Naive B cell (primary cell): ENCODE measurements at regions not wholly inside any gene's neighbourhood (a gene's known extent, or its start where the extent isn't known, plus 50 kb on each side); places are given as distances from the start of the nearest gene placed in this dataset.
"Not testable (repeated sequence)": the region's sequence is repeated elsewhere in the genome, so short reads cannot be mapped to it uniquely, and the experiment has no call there.

Experiments used
- ATAC-seq, 2 donors: fragments of 150-1000 bp; cut with Tn5 transposase; 2 replicates each; pipeline ENCODE4 v1.10.0; 2021; ENCODE audit warnings: low read depth in 2 of 2, mild to moderate bottlenecking in 2 of 2, moderate library complexity in 2 of 2
- DNase-seq: peaks from one replicate; pipeline ENCODE4 v3.0.0; 2022
- H3K27ac Mint-ChIP-seq, 6 donors: one replicate each; pipeline ENCODE4 v1.8.0; 2020 to 2022; ENCODE audit warnings: mild to moderate bottlenecking in 6 of 6, mixed read lengths in 6 of 6, moderate library complexity in 5 of 6, inconsistent platforms in 2 of 6
- H3K27me3 Mint-ChIP-seq, 3 donors: one replicate each; pipeline ENCODE4 v1.8.0; 2021 to 2022; ENCODE audit warnings: mixed read lengths in 3 of 3, mild to moderate bottlenecking in 1 of 3
- H3K36me3 Mint-ChIP-seq, 2 donors: one replicate each; pipeline ENCODE4 v1.8.0; 2020 to 2022; ENCODE audit warnings: mixed read lengths in 2 of 2, inconsistent platforms in 1 of 2, mild to moderate bottlenecking in 1 of 2
- H3K4me1 Mint-ChIP-seq, 3 donors: one replicate each; pipeline ENCODE4 v1.8.0; 2020 to 2022; ENCODE audit warnings: mixed read lengths in 3 of 3, inconsistent platforms in 1 of 3, mild to moderate bottlenecking in 1 of 3, moderate library complexity in 1 of 3
- H3K4me3 Mint-ChIP-seq, 8 donors: one replicate each; pipeline ENCODE4 v1.8.0; 2020 to 2022; ENCODE audit warnings: mild to moderate bottlenecking in 8 of 8, mixed read lengths in 8 of 8, moderate library complexity in 8 of 8, inconsistent platforms in 2 of 8
- H3K9me3 Mint-ChIP-seq, 7 donors: one replicate each; pipeline ENCODE4 v1.8.0; 2020 to 2022; ENCODE audit warnings: mixed read lengths in 7 of 7, mild to moderate bottlenecking in 5 of 7, inconsistent platforms in 2 of 7, moderate library complexity in 1 of 7

DNA sequence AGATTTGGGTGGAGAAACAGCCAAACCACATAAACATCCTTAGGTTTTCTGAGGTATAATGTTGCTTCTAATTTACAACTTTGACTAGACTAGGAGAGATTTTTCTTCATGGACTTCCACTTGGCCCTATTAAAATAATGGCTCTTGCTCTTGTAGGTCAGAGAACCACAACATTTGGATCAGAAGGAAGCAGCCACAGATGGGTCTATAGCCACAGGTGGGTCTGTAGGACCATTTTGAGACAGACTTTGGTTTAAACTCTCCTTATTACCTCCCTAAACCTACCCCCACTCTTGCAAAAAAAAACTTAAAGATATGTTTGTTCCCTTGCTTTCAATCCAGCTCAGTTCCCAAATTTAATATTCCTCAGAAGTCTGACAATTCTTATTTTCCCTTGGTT, 1260.8 kb downstream of the GATA3 start:
- Mint-ChIP-seq H3K27me3 (peaks cover 0 to 10% (median 5%) of the 10 kb centered on the region in 3 donors), H3K4me3 (no peak overlapping the region), H3K9me3 (no peaks in the 10 kb centered on the region), H3K27ac (no peak overlapping the region), H3K4me1 (peaks cover 0 to 3% (median 0%) of the 10 kb centered on the region in 3 donors), H3K36me3 (no peaks in the 10 kb centered on the region)
- ATAC-seq (no peak), DNase-seq (no peak)

DNA sequence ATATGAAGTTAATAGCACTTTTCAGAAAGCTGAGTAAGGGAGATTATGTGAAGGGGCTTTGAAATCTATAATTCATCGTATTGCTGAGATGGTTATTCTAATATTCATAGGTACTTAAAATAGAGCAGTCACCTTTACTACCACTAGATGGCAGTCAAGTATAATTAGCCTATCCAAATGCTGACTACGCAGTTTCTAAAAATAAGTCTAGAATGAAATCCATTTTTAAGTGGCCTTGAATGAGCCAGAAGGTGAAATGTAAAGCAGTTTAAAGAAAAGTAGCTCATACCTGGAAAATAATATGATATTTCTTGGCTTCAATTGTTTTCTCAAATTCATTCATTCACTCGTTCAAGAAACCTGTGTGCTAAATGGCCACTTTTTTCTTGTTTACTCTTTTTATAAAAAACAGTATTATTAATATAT, 1277.1 kb downstream of the GATA3 start:
- DNase-seq (peak; percentile 24), ATAC-seq (peak; percentile 25 to 37)
- no peaks in the 10 kb centered on the region for H3K4me1 Mint-ChIP-seq
- H3K9me3 Mint-ChIP-seq: no peaks in the 10 kb centered on the region
- no peaks in the 10 kb centered on the region for H3K36me3 Mint-ChIP-seq
- H3K27me3 Mint-ChIP-seq: peaks cover 16 to 39% (median 24%) of the 10 kb centered on the region in 3 donors
- H3K4me3 Mint-ChIP-seq: no peak overlapping the region
- H3K27ac Mint-ChIP-seq: no peak overlapping the region

DNA sequence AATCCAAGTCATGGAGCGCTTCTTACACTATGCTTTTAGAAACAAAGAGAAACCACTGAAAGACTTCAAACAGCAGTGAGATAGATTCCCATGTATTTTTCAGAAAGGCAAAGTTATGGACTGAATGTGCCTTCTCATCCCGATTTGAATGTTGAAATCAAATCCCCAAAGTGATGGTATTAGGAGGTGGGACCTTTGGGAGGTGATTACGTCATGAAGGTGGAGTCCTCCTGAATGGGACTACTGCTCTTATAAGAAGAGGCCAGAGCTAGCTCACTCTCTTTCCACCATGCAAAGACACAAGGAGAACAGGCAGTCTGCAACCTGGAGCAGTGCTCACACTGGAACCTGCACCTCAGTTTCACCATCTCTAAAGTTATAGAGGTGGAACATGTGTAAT, 1279.8 kb downstream of the GATA3 start:
- no peaks in the 10 kb centered on the region for H3K36me3 Mint-ChIP-seq
- H3K27ac Mint-ChIP-seq: no peak overlapping the region
- DNase-seq (no peak), ATAC-seq (no peak)
- H3K9me3 Mint-ChIP-seq: no peaks in the 10 kb centered on the region
- peaks cover 11 to 29% (median 24%) of the 10 kb centered on the region in 3 donors for H3K27me3 Mint-ChIP-seq
- no peak overlapping the region for H3K4me3 Mint-ChIP-seq
- H3K4me1 Mint-ChIP-seq: no peaks in the 10 kb centered on the region

DNA sequence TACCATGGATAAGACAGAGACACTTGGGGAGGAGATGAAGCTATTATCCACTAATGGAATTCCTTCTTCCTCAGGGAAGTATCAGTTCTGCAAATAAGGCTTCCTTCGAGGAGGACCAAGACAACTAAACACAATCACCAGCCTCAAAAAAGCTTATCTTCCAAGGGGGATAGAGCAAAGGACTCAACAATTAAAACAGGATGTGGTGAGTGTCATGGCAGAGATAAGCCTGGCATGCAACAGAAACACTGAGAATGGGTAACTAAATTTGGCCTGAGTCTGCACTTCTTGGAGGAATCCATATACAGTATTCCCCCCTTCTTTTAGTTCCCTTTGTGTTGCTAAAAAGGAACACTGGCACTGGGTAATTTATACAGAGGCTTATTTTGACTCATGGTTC, 1285.2 kb downstream of the GATA3 start:
- no peaks in the 10 kb centered on the region for H3K9me3 Mint-ChIP-seq
- H3K36me3 Mint-ChIP-seq: no peaks in the 10 kb centered on the region
- DNase-seq (no peak), ATAC-seq (no peak)
- no peak overlapping the region for H3K27ac Mint-ChIP-seq
- no peak overlapping the region for H3K4me3 Mint-ChIP-seq
- H3K27me3 Mint-ChIP-seq: peaks cover 5 to 16% (median 13%) of the 10 kb centered on the region in 3 donors
- no peaks in the 10 kb centered on the region for H3K4me1 Mint-ChIP-seq

DNA sequence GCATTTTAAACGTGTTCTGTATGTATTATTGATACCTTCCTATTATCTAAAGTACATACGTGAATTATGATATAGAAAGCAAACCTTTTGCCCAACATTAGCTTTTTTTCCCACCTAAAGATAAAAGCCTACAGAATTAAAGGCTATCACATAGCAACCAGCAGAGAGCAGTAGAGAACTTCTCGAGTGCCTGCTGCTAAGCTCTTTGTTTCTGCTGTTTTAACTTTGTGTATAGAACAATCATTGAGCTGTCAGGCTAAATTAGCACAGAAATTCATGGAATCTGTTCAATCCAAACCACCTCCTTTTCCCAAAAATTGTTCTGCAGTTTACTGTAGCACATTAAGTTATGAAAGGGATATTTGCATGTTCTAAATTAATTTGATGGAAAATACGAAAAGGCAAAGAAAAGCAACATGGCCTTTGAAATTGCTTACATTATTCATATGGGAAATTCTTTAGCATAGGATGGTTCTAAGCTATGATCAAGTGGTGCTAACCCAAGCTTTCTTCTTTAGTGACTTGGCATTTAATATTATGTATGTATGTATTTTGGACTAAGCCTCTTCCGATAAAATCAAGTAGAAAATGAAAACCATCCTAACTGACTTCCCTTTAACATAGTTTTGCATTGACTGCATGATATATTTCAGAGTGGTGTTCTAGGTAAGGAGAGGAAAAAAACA, 1288.5 kb downstream of the GATA3 start:
- H3K36me3 Mint-ChIP-seq: no peaks in the 10 kb centered on the region
- no peak for ATAC-seq
- peaks cover 5 to 16% (median 8%) of the 10 kb centered on the region in 3 donors for H3K27me3 Mint-ChIP-seq
- no peak for DNase-seq
- H3K4me1 Mint-ChIP-seq: no peaks in the 10 kb centered on the region
- H3K4me3 Mint-ChIP-seq: no peak overlapping the region
- no peak overlapping the region for H3K27ac Mint-ChIP-seq
- H3K9me3 Mint-ChIP-seq: peaks cover 0 to 21% (median 7%) of the 10 kb centered on the region in 7 donors

DNA sequence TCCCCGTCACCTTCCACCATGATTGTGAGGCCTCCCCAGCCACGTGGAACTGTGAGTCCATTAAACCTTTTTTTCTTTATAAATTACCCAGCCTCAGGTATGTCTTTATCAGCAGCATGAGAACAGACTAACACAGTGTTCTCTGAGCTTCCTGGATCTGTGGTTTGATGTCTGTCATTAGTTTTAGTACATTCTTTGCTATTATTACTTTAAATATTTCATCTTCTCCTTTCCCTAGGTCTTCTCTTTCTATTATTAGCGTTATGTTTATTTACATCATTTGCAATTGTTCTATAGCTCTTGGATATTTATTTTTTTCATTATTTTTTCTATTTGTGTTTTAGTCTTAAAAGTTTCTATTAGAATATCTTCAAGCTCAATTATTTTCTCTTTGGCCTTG, 1293.4 kb downstream of the GATA3 start:
- not testable (repeated sequence) for ATAC-seq, DNase-seq, H3K27ac Mint-ChIP-seq, H3K36me3 Mint-ChIP-seq, H3K4me1 Mint-ChIP-seq, H3K4me3 Mint-ChIP-seq
- peaks cover 9 to 14% (median 12%) of the 10 kb centered on the region in 3 donors for H3K27me3 Mint-ChIP-seq
- H3K9me3 Mint-ChIP-seq: peaks cover 2 to 24% (median 8%) of the 10 kb centered on the region in 7 donors

DNA sequence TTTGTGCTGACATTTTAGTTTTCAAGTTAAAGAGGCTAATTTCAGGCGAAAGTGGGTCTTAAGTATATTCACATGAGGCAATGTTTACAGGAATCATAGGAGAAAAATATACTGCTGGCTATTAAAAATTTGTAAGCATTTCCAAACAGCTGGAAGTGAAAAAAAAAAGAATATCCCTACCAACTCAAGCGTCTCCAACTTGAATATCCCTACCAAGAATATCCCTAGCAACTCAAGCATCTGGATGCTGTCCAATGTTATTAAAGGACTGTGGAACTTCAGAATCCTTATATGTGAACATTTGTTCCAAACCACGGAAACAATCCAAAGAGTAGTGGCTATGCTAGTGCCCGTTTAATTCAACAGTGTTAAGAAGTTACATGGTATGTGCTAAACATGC, 1303.0 kb downstream of the GATA3 start:
- no peak overlapping the region for H3K4me3 Mint-ChIP-seq
- H3K9me3 Mint-ChIP-seq: peaks cover 0 to 14% (median 4%) of the 10 kb centered on the region in 7 donors
- no peaks in the 10 kb centered on the region for H3K4me1 Mint-ChIP-seq
- H3K36me3 Mint-ChIP-seq: no peaks in the 10 kb centered on the region
- ATAC-seq: no peak
- no peak for DNase-seq
- H3K27me3 Mint-ChIP-seq: no peaks in the 10 kb centered on the region
- H3K27ac Mint-ChIP-seq: no peak overlapping the region

DNA sequence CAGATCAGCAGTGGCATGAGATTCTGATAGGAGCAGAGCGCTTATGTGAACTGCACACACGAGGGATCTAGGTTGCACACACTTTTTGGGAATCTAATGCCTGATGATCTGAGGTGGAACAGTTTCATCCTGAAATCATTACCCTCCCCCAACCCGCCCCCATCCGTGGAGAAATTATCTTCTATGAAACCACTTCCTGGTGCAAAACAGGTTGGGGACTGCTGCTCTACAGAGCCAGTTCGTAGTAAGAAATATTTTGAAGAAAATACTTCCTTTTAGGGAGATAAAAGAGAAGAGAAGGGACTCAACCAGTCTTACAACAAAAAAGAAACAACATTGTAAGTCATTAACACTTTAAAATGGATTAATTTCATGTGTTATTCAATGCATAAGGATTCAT, 1308.2 kb downstream of the GATA3 start:
- Mint-ChIP-seq H3K9me3 (peaks cover 0 to 7% (median 0%) of the 10 kb centered on the region in 7 donors), H3K27ac (no peak overlapping the region), H3K27me3 (no peaks in the 10 kb centered on the region), H3K4me1 (no peaks in the 10 kb centered on the region), H3K36me3 (no peaks in the 10 kb centered on the region), H3K4me3 (no peak overlapping the region)
- no peak for ATAC-seq
- no peak for DNase-seq

DNA sequence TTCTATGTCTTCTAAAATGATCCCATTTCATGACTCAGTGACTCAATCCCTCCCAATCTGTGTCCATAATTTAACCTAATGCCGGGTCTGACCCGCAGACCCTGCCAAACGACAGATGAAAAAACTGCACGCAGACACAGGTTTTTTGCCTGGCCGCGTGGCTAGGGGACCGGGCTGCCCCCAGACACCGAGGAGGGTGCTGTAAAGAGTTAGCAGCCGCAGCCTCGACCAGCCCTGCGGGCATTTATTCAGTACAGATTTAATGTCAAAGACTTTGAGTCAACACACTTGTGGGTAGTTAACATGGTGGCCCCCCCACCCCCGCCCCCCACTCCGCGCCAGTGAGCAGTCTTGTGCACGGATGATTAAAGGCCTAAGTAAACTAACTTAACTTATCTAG, 1324.7 kb downstream of the GATA3 start:
- ATAC-seq (no peak), DNase-seq (no peak)
- peaks cover 0 to 11% (median 2%) of the 10 kb centered on the region in 7 donors for H3K9me3 Mint-ChIP-seq
- H3K4me1 Mint-ChIP-seq: no peaks in the 10 kb centered on the region
- H3K36me3 Mint-ChIP-seq: no peaks in the 10 kb centered on the region
- H3K27me3 Mint-ChIP-seq: peaks cover 0 to 8% (median 0%) of the 10 kb centered on the region in 3 donors
- no peak overlapping the region for H3K27ac Mint-ChIP-seq
- no peak overlapping the region for H3K4me3 Mint-ChIP-seq

DNA sequence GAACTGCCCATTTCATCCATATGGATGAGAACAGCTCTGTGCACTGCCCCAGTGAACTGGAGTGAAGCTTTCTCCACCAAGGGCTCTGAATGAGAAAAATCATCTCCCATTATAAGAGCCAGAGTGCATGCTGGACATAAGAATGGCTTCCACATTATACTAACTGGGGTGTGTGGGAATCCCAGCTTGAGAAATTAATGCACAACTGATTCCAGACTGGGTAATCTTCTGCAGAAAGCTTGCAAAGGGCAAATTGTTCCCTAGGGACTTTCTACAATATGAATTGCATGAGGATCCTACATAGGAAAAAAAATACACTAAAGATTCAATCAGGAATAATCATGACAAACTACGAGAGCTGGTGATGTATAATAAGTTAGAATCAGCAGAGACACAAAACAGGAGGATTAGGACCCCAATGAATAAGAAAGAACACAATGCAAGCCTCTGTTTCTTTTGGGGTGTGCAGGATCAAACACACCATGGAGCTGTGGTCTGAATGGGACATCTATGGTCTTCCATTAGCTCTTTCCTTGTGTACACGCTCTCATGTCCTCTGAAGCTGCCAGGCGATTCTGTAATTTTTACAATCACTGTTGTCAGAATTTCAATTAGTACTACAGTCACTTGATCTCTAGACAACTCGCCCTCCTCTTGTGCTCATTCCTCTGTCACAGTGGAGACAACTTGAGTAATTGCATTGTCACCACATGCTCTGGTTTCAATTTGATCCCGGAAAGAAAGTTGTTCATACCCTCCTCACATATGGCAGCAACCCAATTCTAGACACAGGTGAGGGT, 1327.4 kb downstream of the GATA3 start:
- no peak for ATAC-seq
- H3K27ac Mint-ChIP-seq: no peak overlapping the region
- H3K27me3 Mint-ChIP-seq: peaks cover 0 to 8% (median 0%) of the 10 kb centered on the region in 3 donors
- H3K36me3 Mint-ChIP-seq: no peaks in the 10 kb centered on the region
- no peak for DNase-seq
- H3K4me1 Mint-ChIP-seq: no peaks in the 10 kb centered on the region
- no peak overlapping the region for H3K4me3 Mint-ChIP-seq
- H3K9me3 Mint-ChIP-seq: peaks cover 0 to 11% (median 2%) of the 10 kb centered on the region in 7 donors

DNA sequence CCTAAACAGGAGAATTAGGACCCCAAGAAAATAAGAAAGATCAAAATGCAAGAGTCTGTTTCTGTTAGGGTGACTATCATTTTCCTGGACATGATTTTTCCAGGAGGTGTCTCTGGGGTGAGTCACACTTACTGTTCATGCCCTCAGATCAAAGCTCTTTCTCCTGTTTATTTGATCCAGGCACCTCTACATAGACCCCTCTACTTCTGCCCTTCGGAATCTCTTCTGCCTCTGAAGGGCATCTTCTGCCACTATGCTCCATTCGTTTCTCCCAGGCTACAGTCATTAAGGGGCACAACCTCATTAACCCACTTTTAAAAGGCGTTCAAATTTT, 1328.0 kb downstream of the GATA3 start:
- Mint-ChIP-seq H3K27me3 (peaks cover 0 to 8% (median 0%) of the 10 kb centered on the region in 3 donors), H3K4me3 (no peak overlapping the region), H3K4me1 (no peaks in the 10 kb centered on the region), H3K36me3 (no peaks in the 10 kb centered on the region), H3K27ac (no peak overlapping the region), H3K9me3 (peaks cover 0 to 11% (median 2%) of the 10 kb centered on the region in 7 donors)
- DNase-seq (no peak), ATAC-seq (no peak)

DNA sequence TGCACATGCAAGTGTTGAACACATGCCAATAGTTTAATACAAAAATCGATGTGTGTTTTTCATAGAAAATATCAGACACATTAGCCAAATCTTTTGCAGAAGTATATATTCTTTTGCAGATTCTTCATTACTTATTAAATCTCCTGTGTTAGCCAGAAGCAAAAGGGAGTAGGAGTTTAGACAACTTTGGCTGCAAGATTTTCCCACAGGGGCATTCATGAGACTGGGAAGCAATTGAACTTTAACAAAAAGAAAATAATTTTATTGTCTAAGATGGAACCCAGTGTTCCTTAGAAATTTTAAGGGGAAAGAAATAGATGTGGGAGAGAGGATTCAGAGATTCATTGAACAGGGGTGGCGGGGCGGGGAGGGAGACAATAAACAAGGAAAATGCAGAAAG, 1336.0 kb downstream of the GATA3 start:
- no peak for DNase-seq
- peaks cover 0 to 11% (median 0%) of the 10 kb centered on the region in 7 donors for H3K9me3 Mint-ChIP-seq
- H3K27ac Mint-ChIP-seq: no peak overlapping the region
- no peaks in the 10 kb centered on the region for H3K4me1 Mint-ChIP-seq
- H3K36me3 Mint-ChIP-seq: no peaks in the 10 kb centered on the region
- no peaks in the 10 kb centered on the region for H3K27me3 Mint-ChIP-seq
- H3K4me3 Mint-ChIP-seq: no peak overlapping the region
- no peak for ATAC-seq

DNA sequence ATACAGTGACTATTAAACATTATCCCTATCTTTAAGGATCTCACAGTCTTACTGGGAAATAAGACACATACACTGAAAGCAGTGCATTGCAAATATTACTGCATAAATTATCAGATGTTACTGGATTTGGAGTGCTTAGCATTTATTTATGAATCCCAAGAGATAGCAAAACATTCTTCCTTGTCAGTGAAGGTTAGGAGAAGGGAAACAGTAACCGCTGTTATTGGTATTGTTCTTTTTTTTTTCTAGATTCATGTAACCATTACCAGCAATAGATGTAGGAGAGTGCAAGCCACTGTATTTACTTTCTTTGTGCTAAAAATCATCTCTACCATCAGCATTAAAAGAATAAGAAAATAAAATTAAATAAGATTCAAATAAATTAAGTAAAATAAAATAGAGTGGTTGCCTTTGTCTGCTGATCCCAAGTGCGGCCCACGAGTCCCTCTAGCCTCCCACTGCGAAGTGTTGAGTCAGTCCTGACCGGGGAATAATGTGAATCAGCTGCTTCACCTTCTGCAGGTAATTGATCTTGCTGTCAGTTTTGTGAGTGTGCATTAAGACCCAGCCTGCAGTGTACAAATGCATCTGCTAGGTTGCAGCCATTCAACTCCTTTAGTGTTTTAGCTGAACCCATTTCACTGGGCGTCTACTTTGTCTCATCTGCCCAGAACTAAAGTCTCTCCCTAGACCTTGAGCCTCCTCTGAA, 1344.9 kb downstream of the GATA3 start:
- Mint-ChIP-seq H3K4me3 (no peak overlapping the region), H3K27ac (no peak overlapping the region), H3K27me3 (peaks cover 0 to 7% (median 0%) of the 10 kb centered on the region in 3 donors), H3K4me1 (no peaks in the 10 kb centered on the region), H3K9me3 (peaks cover 0 to 12% (median 0%) of the 10 kb centered on the region in 7 donors), H3K36me3 (no peaks in the 10 kb centered on the region)
- ATAC-seq (no peak), DNase-seq (no peak)

DNA sequence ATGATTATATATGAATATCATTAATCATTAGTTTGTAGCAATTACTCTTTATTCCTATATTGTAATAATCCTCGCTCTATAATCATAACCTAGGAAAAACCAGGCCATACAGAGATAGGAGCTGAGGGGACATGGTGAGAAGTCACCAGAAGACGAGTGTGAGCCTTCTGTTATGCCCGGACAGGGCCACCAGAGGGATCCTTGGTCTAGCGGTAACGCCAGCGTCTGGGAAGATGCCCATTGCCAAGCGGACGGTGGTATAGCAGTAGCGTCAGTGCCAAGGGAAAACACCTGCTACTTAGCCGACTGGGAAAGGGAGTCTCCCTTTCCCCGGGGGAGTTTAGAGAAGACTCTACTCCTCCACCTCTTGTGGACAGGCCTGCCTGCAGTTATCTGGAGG, 1347.6 kb downstream of the GATA3 start:
- not testable (repeated sequence) for ATAC-seq, H3K9me3 Mint-ChIP-seq, H3K27me3 Mint-ChIP-seq, H3K36me3 Mint-ChIP-seq, DNase-seq, H3K4me3 Mint-ChIP-seq, H3K27ac Mint-ChIP-seq, H3K4me1 Mint-ChIP-seq
